HepG2 (cell line): ENCODE measurements at regions not wholly inside any gene's neighbourhood (a gene's known extent, or its start where the extent isn't known, plus 50 kb on each side); places are given as distances from the start of the nearest gene placed in this dataset.

Experiments
- AHR ChIP-seq: IDR thresholded peaks from 2 replicates; pipeline ENCODE4 v1.6.1; 2018; ENCODE audit warnings: missing genetic modification reagents, missing compliant biosample characterization
- BHLHE40 ChIP-seq: IDR thresholded peaks from 2 replicates; pipeline ENCODE4 v1.6.1; 2011; ENCODE audit warnings: low read length, improper control_type of control experiment
- CBFB ChIP-seq: sonication (generic); formaldehyde crosslinking; IDR thresholded peaks from 2 replicates; pipeline ENCODE4 v1.4.0; 2020; ENCODE audit warnings: missing genetic modification reagents
- CREB1 ChIP-seq, 2 experiments: fragments of 450-650 bp in 1 of 2; IDR thresholded peaks; 2 replicates each; pipeline ENCODE4 v1.6.1; 2016 to 2017; ENCODE audit warnings: control low read depth in 1 of 2, mild to moderate bottlenecking in 1 of 2, missing compliant biosample characterization in 1 of 2, missing genetic modification characterization in 1 of 2
- EEA1 ChIP-seq: sonication (generic); formaldehyde crosslinking; IDR thresholded peaks from 2 replicates; pipeline ENCODE4 v1.5.1; 2020; ENCODE audit warnings: mild to moderate bottlenecking, missing genetic modification reagents, borderline replicate concordance
- GATAD2A ChIP-seq: IDR thresholded peaks from 2 replicates; pipeline ENCODE4 v1.6.1; 2016
- HOXA3 ChIP-seq: sonication (generic); formaldehyde crosslinking; IDR thresholded peaks from 2 replicates; pipeline ENCODE4 v1.5.0; 2020; ENCODE audit warnings: missing genetic modification reagents
- NCOA1 ChIP-seq: sonication (generic); formaldehyde crosslinking; IDR thresholded peaks from 2 replicates; pipeline ENCODE4 v1.9.0; 2021; ENCODE audit warnings: missing genetic modification reagents
- NFE2 ChIP-seq: sonication (generic); formaldehyde crosslinking; IDR thresholded peaks from 2 replicates; pipeline ENCODE4 v1.4.0; 2020; ENCODE audit warnings: missing genetic modification reagents
- NR2F2 ChIP-seq: IDR thresholded peaks from 2 replicates; pipeline ENCODE4 v1.6.1; 2012; ENCODE audit warnings: low read depth, inconsistent platforms, borderline replicate concordance
- ONECUT2 ChIP-seq: sonication (generic); formaldehyde crosslinking; IDR thresholded peaks from 2 replicates; pipeline ENCODE4 v1.4.0; 2020; ENCODE audit warnings: missing genetic modification reagents
- RBM39 ChIP-seq: fragments of 200-400 bp; formaldehyde crosslinking; IDR thresholded peaks from one replicate; pipeline ENCODE4 v1.6.1; 2018; ENCODE audit warnings: antibody characterized with exemption, mild to moderate bottlenecking, low read depth, low read length; ENCODE audit not compliant: poor library complexity, severe bottlenecking
- RCOR2 ChIP-seq: IDR thresholded peaks from 2 replicates; pipeline ENCODE4 v1.6.1; 2016; ENCODE audit warnings: missing biosample characterization, missing genetic modification reagents
- RNF2 ChIP-seq: fragments of 450-650 bp; conservative IDR thresholded peaks from 2 replicates; pipeline ENCODE4 v1.6.1; 2016; ENCODE audit warnings: low read depth
- SALL1 ChIP-seq: sonication (generic); formaldehyde crosslinking; IDR thresholded peaks from 2 replicates; pipeline ENCODE4 v1.8.0; 2022; ENCODE audit warnings: mild to moderate bottlenecking, missing genetic modification reagents
- SMC3 ChIP-seq: IDR thresholded peaks from 2 replicates; pipeline ENCODE4 v1.6.1; 2011; ENCODE audit warnings: low read length, improper control_type of control experiment
- STAG1 ChIP-seq: sonication (generic); formaldehyde crosslinking; IDR thresholded peaks from 2 replicates; pipeline ENCODE4 v1.4.0; 2020; ENCODE audit warnings: missing genetic modification reagents
- SUZ12 ChIP-seq: fragments of 150-350 bp; IDR thresholded peaks from 2 replicates; pipeline ENCODE4 v1.6.1; 2014; ENCODE audit warnings: low read depth, low read length
- THYN1 ChIP-seq: sonication (generic); formaldehyde crosslinking; IDR thresholded peaks from 2 replicates; pipeline ENCODE4 v1.8.1; 2023; ENCODE audit warnings: low read depth, mild to moderate bottlenecking, moderate library complexity, missing genetic modification reagents, borderline replicate concordance
- ZNF572 ChIP-seq: sonication (generic); formaldehyde crosslinking; IDR thresholded peaks from 2 replicates; pipeline ENCODE4 v1.5.1; 2020; ENCODE audit warnings: mild to moderate bottlenecking, missing genetic modification reagents
- ZNF879 ChIP-seq: sonication (generic); formaldehyde crosslinking; IDR thresholded peaks from 2 replicates; pipeline ENCODE4 v1.8.1; 2023; ENCODE audit warnings: missing genetic modification reagents
- TF ChIP-seq, protein P1 (sequence below): IDR thresholded peaks from 2 replicates; pipeline ENCODE4 v1.6.1; 2016; ENCODE audit warnings: missing biosample characterization, missing genetic modification reagents, low read depth
- TF ChIP-seq, protein P2 (sequence below): sonication (generic); formaldehyde crosslinking; IDR thresholded peaks from 2 replicates; pipeline ENCODE4 v1.4.0; 2020; ENCODE audit warnings: mild to moderate bottlenecking, missing genetic modification reagents
- TF ChIP-seq, protein P3 (sequence below): sonication (generic); formaldehyde crosslinking; IDR thresholded peaks from 2 replicates; pipeline ENCODE4 v1.8.1; 2023; ENCODE audit warnings: mild to moderate bottlenecking, moderate library complexity, missing genetic modification reagents
- TF ChIP-seq, protein P4 (sequence below): sonication (generic); formaldehyde crosslinking; IDR thresholded peaks from 2 replicates; pipeline ENCODE4 v1.8.1; 2023; ENCODE audit warnings: mild to moderate bottlenecking, missing genetic modification reagents
- TF ChIP-seq, protein P5 (sequence below): sonication (generic); formaldehyde crosslinking; IDR thresholded peaks from 2 replicates; pipeline ENCODE4 v1.4.0; 2020; ENCODE audit warnings: missing genetic modification reagents, borderline replicate concordance

DNA sequence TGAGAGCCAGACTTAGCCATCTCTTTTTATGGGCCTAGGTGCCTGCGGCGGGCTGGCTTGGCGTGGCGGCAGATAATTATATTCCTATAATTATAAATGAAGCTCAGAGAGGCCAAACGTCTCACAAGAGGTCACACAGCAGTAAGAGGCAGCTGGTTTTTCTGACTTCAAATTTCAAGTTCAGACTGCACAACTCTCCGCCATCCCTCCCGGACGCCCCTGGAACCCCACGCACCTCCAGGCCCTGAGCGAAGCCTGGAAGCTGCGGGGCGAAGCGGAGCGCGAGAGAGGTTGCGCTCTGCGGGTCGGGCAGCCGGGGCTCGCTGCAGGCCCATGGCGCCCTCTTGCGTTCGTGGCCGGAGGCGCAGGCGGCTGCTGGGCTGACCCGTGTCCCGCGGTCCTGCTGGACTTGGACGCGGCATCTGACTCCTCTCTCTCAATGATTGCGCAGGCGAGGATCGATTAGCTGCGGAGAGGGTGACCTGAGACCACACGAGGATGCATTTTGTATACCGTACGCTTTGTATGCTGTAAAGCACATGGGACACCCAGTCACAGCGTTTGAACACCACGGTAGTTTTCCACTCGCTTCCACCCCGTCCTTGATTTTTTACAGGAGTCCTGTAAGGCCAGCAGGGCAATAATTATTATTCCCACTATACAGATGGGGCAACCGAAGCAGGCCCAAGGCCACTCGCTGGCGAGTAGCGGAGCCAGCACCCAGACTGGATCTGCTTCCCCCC lies 272.7 kb downstream of the FOXD2 start (continued):
- TF ChIP-seq AHR (peak; percentile 55; the same call in 1 of the 2 replicates), STAG1 (CRISPR knock-in tag) (peak; percentile 97), THYN1 (no peak), BHLHE40 (0 out of 2 replicates have a peak, but pooled peaks have one; percentile 32), EEA1 (CRISPR knock-in tag) (no peak), RBM39 (no peak), NFE2 (no peak), RNF2 (peak; percentile 64; the same call in 1 of the 2 replicates), NR2F2 (no peak), GATAD2A (peak; percentile 25; the same call in 1 of the 2 replicates), ZNF572 (no peak), RCOR2 (CRISPR knock-in tag) (peak; percentile 54; the same call in 1 of the 2 replicates), ONECUT2 (0 out of 2 replicates have a peak, but pooled peaks have one; percentile 54), NCOA1 (no peak), HOXA3 (CRISPR knock-in tag) (peak; percentile 44; the same call in 1 of the 2 replicates), SUZ12 (peak; percentile 18; the same call in 1 of the 2 replicates), ZNF879 (CRISPR knock-in tag) (no peak), SMC3 (peak; percentile 42; the same call in 1 of the 2 replicates), CBFB (peak; percentile 55; the same call in 1 of the 2 replicates), CREB1 (IDR thresholded peaks at IDR 0.05) (no peak), CREB1 (CRISPR knock-in tag; IDR thresholded peaks at IDR 0.05) (no peak), SALL1 (CRISPR knock-in tag) (peak; percentile 59)
- TF ChIP-seq, protein P1, sequence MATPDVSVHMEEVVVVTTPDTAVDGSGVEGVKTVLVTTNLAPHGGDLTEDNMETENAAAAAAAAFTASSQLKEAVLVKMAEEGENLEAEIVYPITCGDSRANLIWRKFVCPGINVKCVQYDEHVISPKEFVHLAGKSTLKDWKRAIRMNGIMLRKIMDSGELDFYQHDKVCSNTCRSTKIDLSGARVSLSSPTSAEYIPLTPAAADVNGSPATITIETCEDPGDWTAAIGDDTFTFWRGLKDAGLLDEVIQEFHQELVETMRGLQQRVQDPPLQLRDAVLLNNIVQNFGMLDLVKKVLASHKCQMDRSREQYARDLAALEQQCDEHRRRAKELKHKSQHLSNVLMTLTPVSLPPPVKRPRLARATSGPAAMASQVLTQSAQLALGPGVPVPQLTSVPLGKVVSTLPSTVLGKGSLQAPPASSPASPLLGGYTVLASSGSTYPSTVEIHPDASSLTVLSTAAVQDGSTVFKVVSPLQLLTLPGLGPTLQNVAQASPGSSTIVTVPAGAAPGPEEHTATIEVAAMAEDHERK (CRISPR knock-in tag), result no peak
- TF ChIP-seq, protein P2, sequence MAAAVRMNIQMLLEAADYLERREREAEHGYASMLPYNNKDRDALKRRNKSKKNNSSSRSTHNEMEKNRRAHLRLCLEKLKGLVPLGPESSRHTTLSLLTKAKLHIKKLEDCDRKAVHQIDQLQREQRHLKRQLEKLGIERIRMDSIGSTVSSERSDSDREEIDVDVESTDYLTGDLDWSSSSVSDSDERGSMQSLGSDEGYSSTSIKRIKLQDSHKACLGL, result 0 out of 2 replicates have a peak, but pooled peaks have one; percentile 6
- TF ChIP-seq, protein P3, sequence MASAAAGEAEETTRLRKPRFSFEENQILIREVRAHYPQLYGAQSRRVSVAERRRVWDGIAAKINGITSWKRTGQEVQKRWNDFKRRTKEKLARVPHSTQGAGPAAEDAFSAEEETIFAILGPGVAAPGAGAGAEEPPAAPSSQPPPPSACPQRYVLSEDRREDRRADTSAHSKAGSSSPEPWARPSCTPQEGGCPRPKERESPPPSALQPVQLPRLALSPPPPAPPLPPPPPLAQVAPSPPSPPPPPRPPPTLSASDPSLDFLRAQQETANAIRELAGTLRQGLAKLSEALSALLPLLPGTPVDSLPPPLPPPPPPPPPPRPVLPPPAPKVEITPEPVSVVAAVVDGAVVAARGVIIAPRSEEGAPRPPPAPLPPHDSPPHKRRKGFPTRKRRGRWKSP (CRISPR knock-in tag), result peak; percentile 79; the same call in 1 of the 2 replicates
- TF ChIP-seq, protein P4, sequence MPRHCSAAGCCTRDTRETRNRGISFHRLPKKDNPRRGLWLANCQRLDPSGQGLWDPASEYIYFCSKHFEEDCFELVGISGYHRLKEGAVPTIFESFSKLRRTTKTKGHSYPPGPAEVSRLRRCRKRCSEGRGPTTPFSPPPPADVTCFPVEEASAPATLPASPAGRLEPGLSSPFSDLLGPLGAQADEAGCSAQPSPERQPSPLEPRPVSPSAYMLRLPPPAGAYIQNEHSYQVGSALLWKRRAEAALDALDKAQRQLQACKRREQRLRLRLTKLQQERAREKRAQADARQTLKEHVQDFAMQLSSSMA, result no peak
- TF ChIP-seq, protein P5, sequence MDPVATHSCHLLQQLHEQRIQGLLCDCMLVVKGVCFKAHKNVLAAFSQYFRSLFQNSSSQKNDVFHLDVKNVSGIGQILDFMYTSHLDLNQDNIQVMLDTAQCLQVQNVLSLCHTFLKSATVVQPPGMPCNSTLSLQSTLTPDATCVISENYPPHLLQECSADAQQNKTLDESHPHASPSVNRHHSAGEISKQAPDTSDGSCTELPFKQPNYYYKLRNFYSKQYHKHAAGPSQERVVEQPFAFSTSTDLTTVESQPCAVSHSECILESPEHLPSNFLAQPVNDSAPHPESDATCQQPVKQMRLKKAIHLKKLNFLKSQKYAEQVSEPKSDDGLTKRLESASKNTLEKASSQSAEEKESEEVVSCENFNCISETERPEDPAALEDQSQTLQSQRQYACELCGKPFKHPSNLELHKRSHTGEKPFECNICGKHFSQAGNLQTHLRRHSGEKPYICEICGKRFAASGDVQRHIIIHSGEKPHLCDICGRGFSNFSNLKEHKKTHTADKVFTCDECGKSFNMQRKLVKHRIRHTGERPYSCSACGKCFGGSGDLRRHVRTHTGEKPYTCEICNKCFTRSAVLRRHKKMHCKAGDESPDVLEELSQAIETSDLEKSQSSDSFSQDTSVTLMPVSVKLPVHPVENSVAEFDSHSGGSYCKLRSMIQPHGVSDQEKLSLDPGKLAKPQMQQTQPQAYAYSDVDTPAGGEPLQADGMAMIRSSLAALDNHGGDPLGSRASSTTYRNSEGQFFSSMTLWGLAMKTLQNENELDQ (CRISPR knock-in tag), result no peak
